IMR-90 (cell line): ENCODE measurements at regions not wholly inside any gene's neighbourhood (a gene's known extent, or its start where the extent isn't known, plus 50 kb on each side); places are given as distances from the start of the nearest gene placed in this dataset.

Source experiments
- ATAC-seq: fragments of 200-7000 bp; cut with Tn5 transposase; 2 replicates; pipeline ENCODE4 v1.9.1; 2020; ENCODE audit warnings: low read depth, mild to moderate bottlenecking, moderate library complexity
- BruUV-seq: library from RNA; stranded (reverse); fragments of 400-500 nt; replicated peaks from 2 replicates; lab custom pipeline; 2021; lab: Mats Ljungman, UMichigan
- CTCF ChIA-PET: fragments of 300-600 bp; formaldehyde crosslinking; extraction: SDS; loops from one replicate; lab custom pipeline; 2021; ENCODE audit warnings: antibody characterized with exemption; lab: Yijun Ruan, JAX
- POLR2A ChIA-PET: fragments of 300-600 bp; sonication (Branson Sonifier 250); formaldehyde crosslinking; loops from one replicate; lab custom pipeline; 2022; ENCODE audit warnings: antibody characterized with exemption; ENCODE audit not compliant: unreplicated experiment; lab: Charles Lee
- DNase-seq: peaks from one replicate; pipeline ENCODE4 v3.0.0; 2013
- H2AFZ ChIP-seq: replicated peaks from 2 replicates; pipeline ENCODE3; 2013; ENCODE audit warnings: low read length, mild to moderate bottlenecking; ENCODE audit not compliant: poor library complexity
- H2AK5ac ChIP-seq: 2 replicates; pipeline ENCODE4 v1.6.1; 2013; ENCODE audit warnings: low read depth, low read length, inconsistent platforms
- H2AK9ac ChIP-seq: replicated peaks from 2 replicates; pipeline ENCODE3; 2013; ENCODE audit warnings: mild to moderate bottlenecking, low read depth, low read length, moderate library complexity; ENCODE audit not compliant: poor library complexity
- H2BK120ac ChIP-seq: 2 replicates; pipeline ENCODE4 v1.6.1; 2013; ENCODE audit warnings: low read depth, low read length, inconsistent platforms
- H2BK15ac ChIP-seq: 3 replicates; pipeline ENCODE4 v1.6.1; 2013; ENCODE audit warnings: low read depth, low read length, inconsistent platforms
- H2BK20ac ChIP-seq: 2 replicates; pipeline ENCODE4 v1.6.1; 2013; ENCODE audit warnings: low read depth, mild to moderate bottlenecking, inconsistent platforms, low read length, moderate library complexity
- H2BK5ac ChIP-seq: 2 replicates; pipeline ENCODE4 v1.6.1; 2013; ENCODE audit warnings: mild to moderate bottlenecking, low read depth, low read length, inconsistent platforms; ENCODE audit not compliant: poor library complexity, severe bottlenecking
- H3K14ac ChIP-seq: replicated peaks from 2 replicates; pipeline ENCODE4 v1.6.1; 2013; ENCODE audit warnings: low read depth, low read length, inconsistent platforms
- H3K18ac ChIP-seq: 2 replicates; pipeline ENCODE4 v1.6.1; 2013; ENCODE audit warnings: low read depth, low read length, control low read depth
- H3K23ac ChIP-seq: 2 replicates; pipeline ENCODE4 v1.6.1; 2013; ENCODE audit warnings: low read depth, low read length, inconsistent platforms
- H3K27ac ChIP-seq: 2 replicates; pipeline ENCODE4 v1.5.1; 2013; ENCODE audit warnings: mild to moderate bottlenecking, control low read depth, low read length; ENCODE audit not compliant: insufficient read depth
- H3K27me3 ChIP-seq: 2 replicates; pipeline ENCODE4 v1.6.1; 2013; ENCODE audit warnings: low read length; ENCODE audit not compliant: control insufficient read depth, insufficient read depth
- H3K36me3 ChIP-seq: 2 replicates; pipeline ENCODE4 v1.6.1; 2013; ENCODE audit warnings: low read length, mixed read lengths; ENCODE audit not compliant: control insufficient read depth, insufficient read depth
- H3K4ac ChIP-seq: 2 replicates; pipeline ENCODE4 v1.6.1; 2013; ENCODE audit warnings: low read depth, low read length, inconsistent platforms
- H3K4me1 ChIP-seq: 2 replicates; pipeline ENCODE4 v1.6.1; 2013; ENCODE audit warnings: low read length, mixed read lengths; ENCODE audit not compliant: control insufficient read depth, insufficient read depth
- H3K4me2 ChIP-seq: 2 replicates; pipeline ENCODE4 v1.6.1; 2013; ENCODE audit warnings: low read depth, mild to moderate bottlenecking, control low read depth, low read length, moderate library complexity
- H3K4me3 ChIP-seq: 2 replicates; pipeline ENCODE4 v1.5.1; 2013; ENCODE audit warnings: low read depth, mild to moderate bottlenecking, control low read depth, low read length, moderate library complexity; ENCODE audit not compliant: insufficient read depth
- H3K56ac ChIP-seq: 2 replicates; pipeline ENCODE4 v1.6.1; 2013; ENCODE audit warnings: low read length, inconsistent platforms; ENCODE audit not compliant: insufficient read depth; ENCODE audit errors: extremely low read depth
- H3K79me1 ChIP-seq, 2 experiments: 2 replicates each; pipeline ENCODE4 v1.6.1; 2013; ENCODE audit warnings: low read length in 2 of 2, inconsistent platforms in 1 of 2, low read depth in 1 of 2
- H3K9ac ChIP-seq: 2 replicates; pipeline ENCODE4 v1.6.1; 2013; ENCODE audit warnings: low read depth, low read length, control low read depth
- H3K9me1 ChIP-seq: 2 replicates; pipeline ENCODE4 v1.6.1; 2013; ENCODE audit warnings: low read length, inconsistent platforms; ENCODE audit not compliant: insufficient read depth
- H3K9me3 ChIP-seq: 2 replicates; pipeline ENCODE4 v1.6.1; 2013; ENCODE audit warnings: low read length; ENCODE audit not compliant: control insufficient read depth, insufficient read depth
- H4K20me1 ChIP-seq: 2 replicates; pipeline ENCODE4 v1.6.1; 2013; ENCODE audit warnings: low read length, inconsistent platforms; ENCODE audit not compliant: insufficient read depth
- H4K5ac ChIP-seq: 2 replicates; pipeline ENCODE4 v1.6.1; 2013; ENCODE audit warnings: mild to moderate bottlenecking, low read depth, low read length, control low read depth
- H4K8ac ChIP-seq, 2 experiments: 2 replicates each; pipeline ENCODE4 v1.6.1; 2013; ENCODE audit warnings: low read depth in 2 of 2, low read length in 2 of 2, control low read depth in 1 of 2, inconsistent platforms in 1 of 2
- H4K91ac ChIP-seq: 2 replicates; pipeline ENCODE4 v1.6.1; 2013; ENCODE audit warnings: low read depth, low read length, inconsistent platforms; ENCODE audit not compliant: insufficient read depth
- MAFK ChIP-seq: IDR thresholded peaks from 2 replicates; pipeline ENCODE4 v1.6.1; 2012; ENCODE audit warnings: low read depth, low read length, improper control_type of control experiment
- MAZ ChIP-seq: IDR thresholded peaks from 2 replicates; pipeline ENCODE4 v1.6.1; 2012; ENCODE audit warnings: low read depth, mild to moderate bottlenecking, low read length, improper control_type of control experiment, moderate library complexity, borderline replicate concordance
- WGBS, 2 experiments: methylation state at CpG; one replicate each; pipeline versions ENCODE4 v1.1.5 to v1.1.7; 2013; ENCODE audit warnings: missing lambda C conversion rate in 2 of 2; ENCODE audit not compliant: insufficient read length in 1 of 2; ENCODE audit errors: extremely low coverage in 2 of 2; 5-methylcytosine and 5-hydroxymethylcytosine counted together
- dilution Hi-C: fragments of 300-500 bp; cut with HindIII; formaldehyde crosslinking; loops from one replicate; pipeline ENCODE4 v1.14.3; 2018; ENCODE audit warnings: low sequenced_read_pairs; ENCODE audit not compliant: unreplicated experiment
- in situ Hi-C: fragments of 300-500 bp; cut with MboI; formaldehyde crosslinking; loops from 3 replicates; pipeline ENCODE4 v1.14.3; 2019; ENCODE audit warnings: low sequenced_read_pairs, inconsistent platforms, mixed read lengths
- intact Hi-C: fragments of 100-400 bp; cut with micrococcal nuclease; formaldehyde crosslinking; loops from 2 replicates; pipeline ENCODE4 v1.10.0; 2022

GRCh38 chr6:67237277-67237676 lies 1397.8 kb upstream of the ADGRB3 start:
- H3K9me3 ChIP-seq, result peaks cover 3% of the 10 kb centered on the region; the same call in 1 of the 2 replicates
- H2AK9ac ChIP-seq, result no peak overlapping the region
- no peaks in the 10 kb centered on the region for H3K36me3 ChIP-seq
- H3K4me1 ChIP-seq, result no peaks in the 10 kb centered on the region
- H3K27me3 ChIP-seq, result no peaks in the 10 kb centered on the region
- no peak overlapping the region for H2BK20ac ChIP-seq
- no peak overlapping the region for H4K91ac ChIP-seq
- H3K23ac ChIP-seq, result no peak overlapping the region
- no peak overlapping the region for H4K8ac ChIP-seq
- ATAC-seq (no peak), DNase-seq (no peak)
- BruUV-seq, result no TSS peak
- no peaks in the 10 kb centered on the region for H3K9me1 ChIP-seq
- no peak overlapping the region for H3K18ac ChIP-seq
- no CpG with 5 or more reads among the region's 1 CpG for WGBS, 2 experiments
- no peak overlapping the region for H2AK5ac ChIP-seq
- H3K4me3 ChIP-seq, result no peak overlapping the region
- no peak overlapping the region for H2BK15ac ChIP-seq
- ChIA-PET POLR2A (no interaction called here), CTCF (no interaction called here)
- H2BK120ac ChIP-seq, result no peak overlapping the region
- in situ Hi-C loops (no loop called here), dilution Hi-C loops (no loop called here), intact Hi-C loops (no loop called here)
- H3K56ac ChIP-seq, result no peak overlapping the region
- H3K27ac ChIP-seq, result no peak overlapping the region
- no peak overlapping the region for H3K4me2 ChIP-seq
- no peaks in the 10 kb centered on the region for H4K20me1 ChIP-seq
- no peak overlapping the region for H2AFZ ChIP-seq
- no peak overlapping the region for H2BK5ac ChIP-seq
- TF ChIP-seq MAFK (peak; percentile 88), MAZ (no peak)
- H3K14ac ChIP-seq, result no peak overlapping the region
- H3K9ac ChIP-seq, result no peak overlapping the region
- no peak overlapping the region for H4K5ac ChIP-seq
- H3K79me1 ChIP-seq, result no peaks in the 10 kb centered on the region
- H3K4ac ChIP-seq, result no peak overlapping the region
